Stimulated activated CD4-positive, alpha-beta T cell treated with anti-CD3 and anti-CD28 coated beads, Interleukin-15, amount 100 ng/mL, for 1 hour (primary cell): ENCODE measurements at regions not wholly inside any gene's neighbourhood (a gene's known extent, or its start where the extent isn't known, plus 50 kb on each side); places are given as distances from the start of the nearest gene placed in this dataset.
"Not testable (repeated sequence)": the region's sequence is repeated elsewhere in the genome, so short reads cannot be mapped to it uniquely, and the experiment has no call there.

Experiments used
- DNase-seq, 2 donors: peaks; one replicate each; pipeline ENCODE4 v3.0.0-alpha.2; 2020; ENCODE audit warnings: low read depth in 1 of 2, low spot score in 1 of 2

DNA sequence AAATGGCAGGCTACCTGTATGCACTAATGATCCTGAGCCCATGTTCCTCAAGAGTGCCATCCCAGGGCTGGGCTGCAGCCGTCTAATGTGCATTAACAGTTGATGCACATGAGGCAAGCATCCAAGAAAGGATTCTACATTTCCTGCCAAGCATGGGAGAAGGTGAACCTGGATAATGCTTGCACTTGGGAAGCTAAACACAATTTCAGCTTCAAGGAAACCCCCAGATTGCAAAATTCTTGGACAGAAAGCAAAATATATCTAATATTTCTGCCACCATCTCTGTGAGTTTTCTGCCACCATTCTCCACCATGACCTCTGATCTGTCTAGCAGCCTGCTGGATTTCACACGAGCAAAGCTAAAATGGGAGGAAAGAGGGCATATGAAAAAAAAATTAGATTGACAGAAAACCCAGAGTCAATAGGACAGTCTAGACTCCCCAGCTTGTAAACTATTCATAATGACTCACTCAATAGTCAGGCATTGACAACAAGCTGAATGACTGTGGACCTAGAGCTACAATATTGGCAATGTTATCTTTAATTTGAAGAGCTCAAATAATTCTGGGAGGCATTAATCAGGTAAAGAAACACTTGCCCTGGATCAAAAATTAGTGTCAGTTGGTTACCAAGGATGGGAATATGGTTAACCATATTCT lies 91.9 kb upstream of the BCL2L14 start:
- DNase-seq: no peak

DNA sequence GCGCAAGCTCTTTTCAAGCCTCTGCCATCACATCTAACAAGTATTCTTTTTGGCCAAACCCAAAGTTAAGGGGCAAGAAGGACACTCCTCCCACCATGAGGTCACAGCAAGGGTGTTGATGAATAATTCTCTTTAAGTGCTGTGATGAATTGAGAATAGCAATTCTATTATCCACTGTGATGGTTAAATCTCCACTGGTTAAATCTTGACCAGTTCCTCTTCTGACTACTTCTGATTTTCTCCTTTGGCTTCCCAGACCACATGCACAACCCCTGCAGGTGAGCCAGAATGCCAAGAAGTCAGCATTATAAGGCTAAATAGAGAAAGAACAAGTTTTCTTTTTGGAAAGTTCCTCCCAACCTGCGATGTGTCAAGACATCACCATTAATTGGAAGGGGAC lies 90.6 kb upstream of the BCL2L14 start:
- DNase-seq: no peak

DNA sequence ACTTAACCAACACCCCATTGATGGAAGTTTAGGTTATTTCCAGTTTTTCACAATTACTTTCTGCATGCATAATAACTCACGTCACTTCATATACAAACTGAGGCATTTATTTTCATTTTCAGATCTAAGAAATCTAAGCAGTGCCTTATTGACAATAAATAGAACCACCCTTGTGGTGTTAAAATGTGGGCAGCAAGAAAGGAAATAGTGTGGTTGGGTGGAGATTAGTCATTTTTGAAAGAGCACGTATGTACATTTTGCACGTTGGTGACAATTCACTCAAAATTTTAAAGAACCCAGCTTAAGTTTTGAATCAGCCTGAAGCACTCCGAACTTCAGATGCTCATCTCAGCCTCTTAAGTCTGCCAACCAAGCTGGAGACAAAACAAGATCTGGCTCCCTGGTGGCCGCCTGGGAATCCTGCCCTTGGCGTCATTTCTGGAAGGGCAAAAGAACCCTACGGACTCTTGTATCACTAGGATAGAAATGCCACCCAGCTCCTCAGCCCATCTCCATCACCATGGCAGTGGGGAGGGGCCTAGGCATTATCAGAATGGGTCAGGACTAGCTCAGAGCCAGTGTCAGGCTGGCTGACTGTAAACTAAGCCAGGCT lies 89.5 kb upstream of the BCL2L14 start:
- DNase-seq: peak in 1 of 2 donors; percentile 14

DNA sequence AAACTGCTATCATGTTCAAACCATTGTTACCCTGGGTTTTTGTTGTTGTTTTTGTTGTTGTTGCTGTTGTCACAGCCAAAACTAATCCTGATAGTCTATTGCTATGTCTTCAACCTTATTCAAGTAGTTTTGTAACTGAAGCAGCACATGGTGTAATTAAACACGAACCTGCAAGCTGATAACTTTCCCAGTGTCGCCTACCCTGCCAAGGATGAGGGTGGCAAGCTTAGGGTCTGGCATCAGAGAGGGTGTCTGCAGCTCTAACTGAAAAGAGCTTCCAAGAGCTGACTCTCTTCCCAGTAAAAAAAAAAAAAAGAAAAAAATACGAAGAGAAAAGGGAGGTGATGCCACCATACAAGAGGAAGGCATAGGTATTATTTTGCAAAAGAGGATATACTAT lies 86.3 kb upstream of the BCL2L14 start:
- DNase-seq: no peak

DNA sequence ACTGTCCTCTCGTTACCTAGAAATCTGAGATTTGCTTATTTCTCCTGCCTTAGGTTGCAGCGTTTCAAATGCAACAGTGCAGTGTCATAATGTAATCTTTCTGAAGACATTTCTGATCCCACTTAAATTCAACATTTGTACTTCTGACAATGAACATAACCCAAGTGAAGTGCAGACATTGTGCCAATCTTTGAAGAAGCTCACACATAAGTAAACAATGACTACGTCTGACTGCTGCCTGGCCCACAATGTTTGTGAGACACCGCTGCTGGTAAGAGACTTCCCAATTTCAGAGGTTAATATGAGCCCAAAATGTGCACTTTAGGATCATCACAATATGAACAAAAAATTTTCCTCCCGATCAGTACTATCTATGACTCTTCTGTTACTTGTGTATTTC lies 84.6 kb upstream of the BCL2L14 start:
- no peak for DNase-seq

DNA sequence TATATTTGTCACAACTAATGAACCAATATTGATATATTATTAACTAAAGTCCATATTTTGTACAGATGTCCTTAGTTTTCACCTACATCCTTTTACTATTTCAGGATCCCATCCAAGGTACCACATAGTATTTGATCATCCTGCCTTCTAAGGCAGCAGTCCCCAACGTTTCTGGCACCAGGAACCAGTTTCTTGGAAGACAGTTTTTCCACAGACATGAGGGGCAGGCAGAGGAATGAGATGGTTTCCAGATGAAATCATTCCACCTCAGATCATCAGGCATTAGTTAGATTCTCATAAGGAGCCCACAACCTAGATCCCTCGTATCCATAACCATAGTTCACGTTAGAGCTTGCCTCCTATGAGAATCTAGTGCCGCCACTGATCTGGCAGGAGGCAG lies 82.8 kb upstream of the BCL2L14 start:
- no peak for DNase-seq

DNA sequence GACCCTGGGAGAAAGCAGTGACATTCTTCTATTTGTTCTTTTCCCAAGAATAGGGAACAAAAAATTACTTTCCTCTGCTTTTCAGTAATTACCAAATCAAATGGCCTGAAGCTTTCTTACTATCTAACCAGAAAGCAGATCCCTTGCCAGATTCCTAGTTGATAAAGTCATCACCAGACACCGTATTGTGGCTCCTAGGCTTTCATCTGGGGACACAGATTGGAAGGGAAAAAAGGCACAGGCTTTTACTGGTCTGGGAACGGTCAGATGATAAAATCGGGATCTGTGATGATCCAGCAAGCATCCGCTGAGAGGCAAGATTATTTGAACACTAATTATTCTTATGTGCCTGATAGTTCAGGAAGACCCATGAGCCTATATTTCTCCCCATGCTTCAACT lies 79.1 kb upstream of the BCL2L14 start:
- no peak for DNase-seq

DNA sequence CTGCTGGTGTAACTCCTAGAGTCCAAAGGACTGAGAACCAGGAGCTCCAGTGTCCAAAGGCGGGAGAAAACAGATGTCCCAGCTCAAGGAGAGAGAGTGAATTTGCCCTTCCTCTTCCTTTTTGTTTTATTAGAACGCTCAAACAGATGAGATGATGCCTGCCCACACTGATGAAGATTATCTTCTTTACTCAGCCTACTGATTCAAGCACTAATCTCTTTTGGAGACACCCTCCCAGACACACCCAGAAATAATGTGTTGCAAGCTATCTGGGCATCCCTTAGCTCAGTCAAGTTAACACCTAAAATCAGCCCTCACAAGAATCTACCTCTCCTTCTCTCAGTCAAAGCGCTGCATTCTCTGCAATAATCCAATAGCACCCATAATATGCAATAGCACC lies 78.2 kb upstream of the BCL2L14 start:
- no peak for DNase-seq

DNA sequence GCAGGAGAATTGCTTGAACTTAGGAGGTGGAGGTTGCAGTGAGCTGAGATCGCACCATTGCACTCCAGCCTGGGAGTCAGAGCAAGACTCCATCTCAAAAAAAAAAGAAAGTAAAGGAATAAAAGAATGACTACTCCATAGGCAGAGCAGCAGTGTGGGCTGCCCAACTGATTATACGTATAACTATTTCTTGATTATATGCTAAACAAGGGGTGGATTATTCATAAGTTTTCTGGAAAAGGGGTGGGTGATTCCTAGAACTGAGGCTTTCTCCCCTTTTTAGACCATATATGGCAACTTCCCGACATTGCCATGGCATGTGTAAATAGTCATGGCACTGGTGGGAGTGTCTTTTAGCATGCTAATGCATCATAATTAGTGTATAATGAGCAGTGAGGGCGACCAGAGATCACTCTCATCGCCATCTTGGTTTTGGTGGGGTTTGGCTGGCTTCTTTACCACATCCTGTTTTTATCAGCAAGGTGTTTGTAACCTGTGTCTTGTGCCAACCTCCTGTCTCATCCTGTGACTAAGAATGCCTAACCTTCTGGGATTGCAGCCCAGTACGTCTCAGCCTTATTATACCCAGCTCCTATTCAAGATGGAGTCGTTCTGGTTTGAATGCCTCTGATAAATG lies 72.3 kb upstream of the BCL2L14 start:
- DNase-seq: not testable (repeated sequence)

DNA sequence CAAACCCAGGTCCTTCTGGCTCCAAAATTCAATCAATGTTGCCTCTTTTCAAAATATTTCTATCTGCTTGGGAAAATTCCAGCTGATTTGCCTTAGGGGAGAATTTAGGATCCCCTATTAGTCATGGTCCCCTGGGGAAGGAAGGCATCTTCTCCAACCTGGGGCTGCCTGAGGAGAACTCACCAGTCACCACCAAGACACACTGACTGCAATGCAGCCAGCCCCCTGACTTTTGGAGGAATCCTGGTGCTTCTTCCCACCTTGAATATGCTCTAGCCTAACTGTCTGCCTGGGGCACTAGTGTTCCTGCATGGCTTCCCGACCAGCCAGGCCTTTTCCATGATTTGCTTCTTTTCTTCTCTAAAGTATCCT lies 71.8 kb upstream of the BCL2L14 start:
- no peak for DNase-seq

DNA sequence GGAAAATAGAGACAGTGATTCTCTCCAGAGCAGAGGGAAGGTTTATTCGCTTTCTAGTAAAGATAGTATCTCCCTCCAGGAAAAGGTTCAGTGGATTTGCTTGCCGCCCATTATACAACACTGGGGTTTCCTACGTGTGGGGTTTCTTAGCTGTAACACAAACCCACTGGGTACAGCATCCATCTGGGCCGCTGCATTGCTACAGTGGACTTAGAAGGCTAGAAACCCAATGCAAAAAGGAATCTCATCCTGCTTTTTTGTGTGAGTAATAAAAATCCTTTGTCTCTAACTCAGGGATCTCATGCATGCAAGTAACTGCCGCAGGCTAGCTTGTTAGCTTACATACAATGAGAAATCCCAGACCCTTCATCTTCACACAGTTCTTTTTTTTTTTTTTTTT lies 67.1 kb upstream of the BCL2L14 start:
- DNase-seq: no peak

DNA sequence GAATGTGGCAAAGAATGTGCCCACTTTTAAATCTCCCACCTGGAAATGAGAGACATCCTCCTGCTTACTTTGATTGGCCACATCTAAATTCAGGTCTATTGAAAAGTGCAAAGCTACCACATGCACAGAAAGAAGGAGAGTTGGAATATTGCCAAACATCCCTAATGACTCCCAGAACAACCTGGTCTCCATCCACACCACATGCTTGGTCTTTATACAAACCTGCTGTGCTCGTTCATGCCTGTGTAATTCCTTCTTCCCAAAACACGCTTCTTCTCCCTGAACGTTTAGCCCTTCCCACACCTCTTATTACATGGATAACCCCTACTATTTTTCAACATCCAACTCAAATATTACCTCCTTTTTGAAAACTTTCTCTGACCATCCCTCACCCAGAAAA lies 66.2 kb upstream of the BCL2L14 start:
- no peak for DNase-seq

DNA sequence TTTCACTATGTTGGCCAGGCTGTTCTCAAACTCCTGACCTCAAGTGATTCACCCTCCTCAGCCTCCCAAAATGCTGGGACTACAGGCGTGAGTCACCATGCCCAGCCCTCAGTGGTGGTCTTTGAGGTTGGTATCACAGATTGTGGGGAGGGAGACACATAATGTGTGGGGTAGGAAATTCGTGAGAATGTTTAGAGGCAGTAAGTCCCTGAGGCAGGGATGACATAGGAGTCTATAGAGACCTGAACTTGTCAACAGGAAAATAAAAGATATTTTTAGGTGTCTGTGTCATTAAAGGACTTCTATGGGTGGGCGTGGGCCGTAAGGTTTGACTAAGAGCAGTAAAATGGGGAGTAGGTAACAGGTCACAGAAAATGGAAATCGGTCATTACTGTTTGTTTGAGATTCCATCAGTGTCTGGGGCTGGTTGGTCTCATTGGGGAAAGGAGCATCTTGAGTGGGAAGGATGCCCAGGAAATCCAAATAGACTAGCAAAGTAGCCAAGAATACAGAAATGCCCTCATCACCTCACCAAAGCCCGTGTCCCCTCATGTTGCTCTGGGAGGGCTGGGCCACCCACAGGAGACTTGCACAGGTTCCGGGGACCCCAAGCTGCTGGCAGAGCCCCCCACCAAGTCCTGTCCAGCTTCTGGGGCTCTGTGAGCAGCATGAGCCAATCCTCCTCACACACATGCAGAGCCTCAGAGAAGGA lies 63.6 kb upstream of the BCL2L14 start:
- no peak for DNase-seq

DNA sequence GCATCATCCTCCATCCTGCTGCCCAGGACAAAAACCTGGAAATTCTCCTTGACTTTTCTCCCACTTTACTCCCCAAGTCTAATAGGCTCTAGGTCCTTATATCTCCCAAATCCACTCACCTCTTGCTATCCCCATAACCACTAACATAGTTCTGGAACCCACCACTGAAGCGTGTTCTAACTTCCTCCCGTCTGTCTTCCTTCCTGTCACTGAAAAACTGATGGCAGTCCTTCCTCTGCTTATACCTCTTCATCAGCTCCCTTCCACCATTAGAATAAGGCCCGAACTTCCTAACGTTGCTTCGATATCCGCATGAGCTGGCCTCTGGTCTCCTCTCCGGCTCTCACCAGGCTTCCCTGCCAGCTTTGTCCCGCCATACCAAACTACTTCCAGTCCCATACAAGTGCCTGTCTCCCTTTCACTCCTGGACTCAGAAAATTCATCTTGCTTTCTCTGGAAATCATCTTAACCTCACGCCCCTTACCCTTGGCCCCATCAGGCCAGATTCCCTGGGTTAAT lies 63.0 kb upstream of the BCL2L14 start:
- no peak for DNase-seq

DNA sequence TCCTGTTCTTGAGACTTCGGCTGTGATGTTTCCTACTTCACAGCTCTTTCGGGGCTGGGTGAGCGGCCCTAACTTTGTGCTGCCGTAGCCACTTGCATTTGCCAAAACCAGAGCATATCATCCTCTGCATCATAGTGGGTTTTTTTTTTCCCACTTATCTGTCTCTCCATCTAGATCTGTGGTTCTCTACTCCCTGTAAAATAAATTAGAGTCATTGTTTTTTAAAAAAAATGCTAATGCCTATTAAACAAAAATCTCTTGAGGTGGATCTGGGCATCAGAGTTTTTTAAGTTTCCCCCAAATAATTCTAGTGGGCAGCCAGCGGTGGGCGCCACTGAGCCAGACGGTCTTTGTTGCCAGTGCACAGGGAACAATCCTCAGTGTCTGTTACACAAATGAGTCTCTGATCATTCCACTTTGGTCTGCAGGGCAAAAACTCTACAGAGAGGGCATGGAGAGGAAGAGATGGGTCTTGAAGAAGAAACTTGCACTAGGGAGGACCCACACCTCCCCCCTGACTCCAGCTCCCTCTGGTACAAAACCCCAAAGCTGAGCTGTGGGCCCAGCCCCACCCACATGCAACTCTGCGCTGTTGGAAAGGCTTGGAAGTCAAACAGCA lies 62.4 kb upstream of the BCL2L14 start:
- no peak for DNase-seq

DNA sequence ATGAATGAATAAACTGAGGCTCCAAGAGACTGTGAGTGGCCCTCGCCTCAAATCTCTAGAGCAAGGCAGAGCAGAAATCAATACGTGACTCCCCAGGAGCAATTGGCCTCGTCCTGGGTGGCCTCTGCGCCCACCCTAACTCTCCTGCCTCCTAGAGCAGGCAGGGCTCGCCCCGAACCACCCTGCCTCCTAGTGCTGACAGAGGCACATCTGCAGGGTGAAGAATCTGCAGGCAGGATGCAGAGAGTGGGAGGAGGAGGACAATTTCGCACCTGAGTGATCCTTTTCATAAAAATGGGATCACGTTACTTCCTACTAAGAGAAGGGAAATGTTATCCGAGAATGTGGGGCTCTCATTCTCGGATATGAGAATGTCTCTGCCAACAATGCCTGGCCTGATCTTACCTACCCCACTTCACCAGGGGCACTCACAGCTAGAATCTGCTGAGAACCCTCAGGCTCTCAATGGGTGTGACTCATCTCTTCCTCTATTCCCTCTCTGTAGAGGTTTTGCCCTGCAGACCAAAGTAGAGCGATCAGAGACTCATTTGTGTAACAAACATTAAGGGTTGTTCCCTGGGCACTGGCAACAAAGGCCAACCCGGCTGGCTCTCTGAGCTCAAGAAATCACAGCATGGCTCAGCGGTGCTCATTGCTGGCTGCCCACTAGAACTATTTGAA lies 61.7 kb upstream of the BCL2L14 start:
- DNase-seq: no peak

DNA sequence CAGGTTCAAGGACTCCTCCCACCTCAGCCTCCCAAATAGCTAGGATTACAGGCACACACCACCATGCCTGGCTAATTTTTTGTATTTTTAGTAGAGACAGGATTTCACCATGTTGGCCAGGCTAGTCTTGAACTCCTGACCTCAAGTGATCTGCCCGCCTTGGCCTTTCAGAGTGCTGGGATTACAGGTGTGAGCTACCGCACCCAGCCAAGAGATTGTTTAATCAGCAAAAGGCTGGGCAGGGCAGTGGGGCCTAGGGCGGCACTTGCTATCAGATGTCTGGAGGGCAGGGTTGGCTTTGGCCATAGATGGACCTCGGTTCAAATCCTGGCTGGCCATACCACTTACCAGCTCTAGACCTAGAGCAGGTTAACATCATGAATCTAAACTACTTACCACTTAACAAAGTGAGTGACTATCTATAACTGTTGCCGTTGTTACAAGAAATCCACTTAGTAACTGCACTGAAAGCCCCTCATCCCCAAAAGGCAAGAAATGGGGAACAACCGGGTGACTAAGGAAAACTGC lies 60.9 kb upstream of the BCL2L14 start:
- not testable (repeated sequence) for DNase-seq

DNA sequence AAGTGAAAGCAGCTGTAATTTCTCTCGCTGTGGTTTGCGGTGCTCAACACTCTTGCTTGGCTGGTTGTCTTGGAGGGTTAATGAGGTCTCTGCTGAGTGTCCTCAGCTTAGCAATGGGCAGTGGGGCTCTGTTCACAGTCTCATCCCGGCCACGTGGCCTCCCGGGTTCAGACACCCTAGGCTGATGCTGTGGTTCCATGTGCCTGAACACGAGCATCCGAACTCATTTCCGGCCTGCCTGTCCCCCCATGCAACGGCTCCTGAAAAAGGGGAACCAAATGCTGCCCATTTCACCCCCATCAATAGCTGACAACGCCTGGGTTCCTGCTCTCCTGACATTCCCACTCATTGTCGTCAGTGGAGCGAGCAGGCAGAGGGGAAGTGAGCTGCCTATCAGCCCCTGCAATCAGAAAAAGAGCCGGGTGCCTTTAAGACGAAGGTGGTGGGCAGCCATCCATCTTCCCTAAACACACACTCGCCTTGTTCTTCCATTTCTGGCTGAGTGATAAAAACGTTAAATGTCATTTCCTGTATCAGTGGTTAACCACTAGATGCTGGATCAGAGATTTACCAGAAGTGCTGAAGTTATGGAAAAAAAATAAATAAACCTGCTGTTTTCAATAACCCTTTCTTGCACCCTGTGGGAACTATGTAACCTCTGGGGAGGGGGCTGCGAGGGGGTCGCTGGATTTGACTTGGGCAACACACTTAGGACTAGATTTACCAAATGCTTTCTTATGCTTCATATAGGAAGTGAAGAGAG lies 60.3 kb upstream of the BCL2L14 start:
- DNase-seq: no peak

DNA sequence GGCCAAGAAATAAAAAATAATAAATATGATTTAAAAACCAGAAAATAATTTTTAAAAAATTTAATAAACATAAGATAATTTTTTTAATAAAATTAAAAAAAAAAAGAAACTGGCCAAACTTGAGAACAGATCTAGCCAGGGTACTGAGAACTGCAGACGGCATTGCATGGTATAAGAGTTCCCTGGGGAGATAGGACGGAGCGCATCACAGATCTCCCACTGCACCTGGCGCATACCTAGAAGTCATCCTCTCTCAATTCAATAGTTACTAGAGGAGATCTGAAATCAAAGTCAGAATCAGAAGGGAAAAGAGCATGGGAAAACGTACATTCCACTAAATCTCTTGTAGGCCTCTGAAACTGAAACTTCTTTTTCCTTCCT lies 58.9 kb upstream of the BCL2L14 start:
- no peak for DNase-seq

DNA sequence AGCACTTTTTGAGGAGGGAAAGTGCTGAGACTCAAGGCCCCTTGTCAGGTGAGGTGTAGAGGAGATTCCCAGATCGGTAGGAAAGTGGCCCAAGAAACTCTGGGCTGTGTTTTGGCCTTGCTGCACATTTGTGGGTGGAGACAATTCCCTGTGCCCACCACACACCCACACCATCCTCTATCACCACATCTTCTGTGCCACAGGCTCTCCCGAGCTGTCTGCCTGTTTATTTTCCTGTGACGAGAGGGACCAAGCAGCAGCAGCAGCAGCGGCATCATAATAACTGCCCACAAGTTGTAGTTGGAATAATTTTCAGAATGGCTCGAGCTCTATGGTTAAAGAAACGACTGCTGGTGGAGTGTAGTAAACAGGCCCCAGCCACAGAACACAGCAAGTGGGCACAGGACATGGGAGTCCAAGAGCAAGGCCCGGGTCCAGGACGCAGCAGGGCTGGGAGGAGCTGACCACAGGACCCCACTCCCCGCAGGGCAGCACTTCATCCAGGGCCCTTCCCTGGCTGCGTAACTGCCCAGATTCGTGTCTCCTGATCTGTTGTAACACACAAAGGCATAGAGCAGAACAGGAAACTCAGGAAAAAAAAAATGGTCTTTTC lies 55.6 kb upstream of the BCL2L14 start:
- no peak for DNase-seq
